Mesothelial cell of epicardium (in vitro differentiated cells): ENCODE measurements at regions not wholly inside any gene's neighbourhood (a gene's known extent, or its start where the extent isn't known, plus 50 kb on each side); places are given as distances from the start of the nearest gene placed in this dataset.

Source experiments
- DNase-seq, 2 experiments: peaks; one replicate each; pipeline ENCODE4 v3.0.0; 2021; ENCODE audit warnings: low spot score in 2 of 2; ENCODE audit not compliant: unreplicated experiment in 2 of 2
- H3K27ac Mint-ChIP-seq: 2 replicates; pipeline ENCODE4 v1.8.0; 2021; ENCODE audit warnings: mixed read lengths
- H3K27me3 Mint-ChIP-seq: 2 replicates; pipeline ENCODE4 v1.8.0; 2021; ENCODE audit warnings: low read depth, mixed read lengths
- H3K36me3 Mint-ChIP-seq: 2 replicates; pipeline ENCODE4 v1.8.0; 2021; ENCODE audit warnings: mixed read lengths
- H3K4me1 Mint-ChIP-seq: 2 replicates; pipeline ENCODE4 v1.8.0; 2021; ENCODE audit warnings: mixed read lengths
- H3K4me3 Mint-ChIP-seq: 2 replicates; pipeline ENCODE4 v1.8.0; 2021; ENCODE audit warnings: mild to moderate bottlenecking, moderate library complexity, mixed read lengths
- H3K9me3 Mint-ChIP-seq: 2 replicates; pipeline ENCODE4 v1.8.0; 2021; ENCODE audit warnings: mixed read lengths
- TF ChIP-seq, protein P1 (sequence below): fragments of 200-600 bp; sonication (generic); IDR thresholded peaks from one replicate; pipeline ENCODE4 v1.5.0; 2021; ENCODE audit warnings: antibody characterized with exemption; ENCODE audit not compliant: unreplicated experiment

DNA sequence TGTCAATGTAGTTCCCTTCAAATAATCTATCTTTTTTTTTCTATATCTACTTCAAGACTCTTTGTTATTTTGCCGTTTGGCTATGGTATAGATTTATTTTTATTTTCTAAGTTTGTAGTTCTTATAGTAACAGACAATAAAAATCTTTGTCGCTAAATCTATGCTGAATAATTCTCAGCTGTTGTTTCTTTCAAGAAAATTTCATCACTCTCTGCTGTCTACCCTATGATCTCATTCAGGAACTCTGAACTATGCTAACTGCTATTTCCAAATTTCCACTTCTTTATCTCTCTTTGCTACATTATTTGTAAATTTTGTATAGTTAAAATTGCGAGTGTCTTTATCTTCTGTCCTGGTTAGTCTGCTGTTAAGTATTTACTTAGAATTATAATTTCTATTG lies 353.6 kb downstream of the LRFN5 start:
- no peaks in the 10 kb centered on the region for H3K4me1 Mint-ChIP-seq
- no peak overlapping the region for H3K4me3 Mint-ChIP-seq
- H3K36me3 Mint-ChIP-seq = peaks cover 6% of the 10 kb centered on the region
- DNase-seq = no peak
- TF ChIP-seq, protein P1, sequence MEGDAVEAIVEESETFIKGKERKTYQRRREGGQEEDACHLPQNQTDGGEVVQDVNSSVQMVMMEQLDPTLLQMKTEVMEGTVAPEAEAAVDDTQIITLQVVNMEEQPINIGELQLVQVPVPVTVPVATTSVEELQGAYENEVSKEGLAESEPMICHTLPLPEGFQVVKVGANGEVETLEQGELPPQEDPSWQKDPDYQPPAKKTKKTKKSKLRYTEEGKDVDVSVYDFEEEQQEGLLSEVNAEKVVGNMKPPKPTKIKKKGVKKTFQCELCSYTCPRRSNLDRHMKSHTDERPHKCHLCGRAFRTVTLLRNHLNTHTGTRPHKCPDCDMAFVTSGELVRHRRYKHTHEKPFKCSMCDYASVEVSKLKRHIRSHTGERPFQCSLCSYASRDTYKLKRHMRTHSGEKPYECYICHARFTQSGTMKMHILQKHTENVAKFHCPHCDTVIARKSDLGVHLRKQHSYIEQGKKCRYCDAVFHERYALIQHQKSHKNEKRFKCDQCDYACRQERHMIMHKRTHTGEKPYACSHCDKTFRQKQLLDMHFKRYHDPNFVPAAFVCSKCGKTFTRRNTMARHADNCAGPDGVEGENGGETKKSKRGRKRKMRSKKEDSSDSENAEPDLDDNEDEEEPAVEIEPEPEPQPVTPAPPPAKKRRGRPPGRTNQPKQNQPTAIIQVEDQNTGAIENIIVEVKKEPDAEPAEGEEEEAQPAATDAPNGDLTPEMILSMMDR = no peak
- H3K27me3 Mint-ChIP-seq = no peaks in the 10 kb centered on the region
- peaks cover 22% of the 10 kb centered on the region for H3K9me3 Mint-ChIP-seq
- H3K27ac Mint-ChIP-seq = no peak overlapping the region

GRCh38 chr14:41957459-41957858 lies 350.8 kb downstream of the LRFN5 start:
- H3K9me3 Mint-ChIP-seq = no peaks in the 10 kb centered on the region
- peaks cover 2% of the 10 kb centered on the region for H3K4me1 Mint-ChIP-seq
- H3K36me3 Mint-ChIP-seq = no peaks in the 10 kb centered on the region
- H3K27me3 Mint-ChIP-seq = no peaks in the 10 kb centered on the region
- no peak overlapping the region for H3K4me3 Mint-ChIP-seq
- H3K27ac Mint-ChIP-seq = no peak overlapping the region
- TF ChIP-seq, protein P1 = no peak
- DNase-seq = no peak
